Endodermal cell (in vitro differentiated cells): ENCODE measurements at regions not wholly inside any gene's neighbourhood (a gene's known extent, or its start where the extent isn't known, plus 50 kb on each side); places are given as distances from the start of the nearest gene placed in this dataset.
A peak's percentile ranks its signal among the peaks of the same experiment; 100 is the strongest.

Experiments used
- DNase-seq: peaks from one replicate; pipeline ENCODE4 v3.0.0-alpha.2; 2017
- H3K27ac ChIP-seq: 2 replicates; pipeline ENCODE4 v1.5.1; 2013; ENCODE audit warnings: mild to moderate bottlenecking, low read depth, low read length, moderate library complexity
- H3K27me3 ChIP-seq: 2 replicates; pipeline ENCODE4 v1.6.1; 2013; ENCODE audit warnings: mild to moderate bottlenecking, low read length, moderate library complexity; ENCODE audit not compliant: insufficient read depth, control insufficient read depth, poor library complexity, severe bottlenecking
- H3K36me3 ChIP-seq: 2 replicates; pipeline ENCODE4 v1.7.0; 2013; ENCODE audit warnings: mild to moderate bottlenecking, low read length, moderate library complexity; ENCODE audit not compliant: control insufficient read depth, insufficient read depth
- H3K4me1 ChIP-seq: one replicate; pipeline ENCODE4 v1.7.0; 2013; ENCODE audit warnings: low read length; ENCODE audit not compliant: control insufficient read depth, insufficient read depth
- H3K4me3 ChIP-seq: 2 replicates; pipeline ENCODE4 v1.5.1; 2013; ENCODE audit warnings: mild to moderate bottlenecking, low read length, moderate library complexity
- H3K9ac ChIP-seq: 2 replicates; pipeline ENCODE4 v1.6.1; 2013; ENCODE audit warnings: mild to moderate bottlenecking, low read length, moderate library complexity; ENCODE audit not compliant: poor library complexity, severe bottlenecking; ENCODE audit errors: extremely low read depth
- H3K9me3 ChIP-seq: 2 replicates; pipeline ENCODE4 v1.6.1; 2013; ENCODE audit warnings: mild to moderate bottlenecking, low read length, moderate library complexity; ENCODE audit not compliant: control insufficient read depth
- H3K27ac Mint-ChIP-seq: 2 replicates; pipeline ENCODE4 v1.8.0; 2020; ENCODE audit warnings: mixed read lengths
- H3K27me3 Mint-ChIP-seq: 2 replicates; pipeline ENCODE4 v1.8.0; 2021; ENCODE audit warnings: mild to moderate bottlenecking, mixed read lengths; ENCODE audit not compliant: insufficient read depth
- H3K36me3 Mint-ChIP-seq: 2 replicates; pipeline ENCODE4 v1.8.0; 2020; ENCODE audit warnings: low read depth, mixed read lengths
- H3K4me1 Mint-ChIP-seq: 2 replicates; pipeline ENCODE4 v1.8.0; 2020; ENCODE audit warnings: mixed read lengths
- H3K4me3 Mint-ChIP-seq: 2 replicates; pipeline ENCODE4 v1.8.0; 2020; ENCODE audit warnings: mild to moderate bottlenecking, moderate library complexity, mixed read lengths
- H3K9me3 Mint-ChIP-seq: 2 replicates; pipeline ENCODE4 v1.8.0; 2020; ENCODE audit warnings: mild to moderate bottlenecking, mixed read lengths
- WGBS, 2 experiments: methylation state at CpG; one replicate each; pipeline versions ENCODE4 v1.1.5 to v1.1.7; 2013; ENCODE audit warnings: missing lambda C conversion rate in 2 of 2, mixed read lengths in 1 of 2; ENCODE audit not compliant: insufficient coverage in 1 of 2, insufficient read length in 1 of 2; 5-methylcytosine and 5-hydroxymethylcytosine counted together
- TF ChIP-seq, protein P1 (sequence below): fragments of 200-600 bp; sonication (generic); conservative IDR thresholded peaks from 2 replicates; pipeline ENCODE4 v1.5.0; 2021; ENCODE audit warnings: antibody characterized with exemption, mild to moderate bottlenecking

DNA sequence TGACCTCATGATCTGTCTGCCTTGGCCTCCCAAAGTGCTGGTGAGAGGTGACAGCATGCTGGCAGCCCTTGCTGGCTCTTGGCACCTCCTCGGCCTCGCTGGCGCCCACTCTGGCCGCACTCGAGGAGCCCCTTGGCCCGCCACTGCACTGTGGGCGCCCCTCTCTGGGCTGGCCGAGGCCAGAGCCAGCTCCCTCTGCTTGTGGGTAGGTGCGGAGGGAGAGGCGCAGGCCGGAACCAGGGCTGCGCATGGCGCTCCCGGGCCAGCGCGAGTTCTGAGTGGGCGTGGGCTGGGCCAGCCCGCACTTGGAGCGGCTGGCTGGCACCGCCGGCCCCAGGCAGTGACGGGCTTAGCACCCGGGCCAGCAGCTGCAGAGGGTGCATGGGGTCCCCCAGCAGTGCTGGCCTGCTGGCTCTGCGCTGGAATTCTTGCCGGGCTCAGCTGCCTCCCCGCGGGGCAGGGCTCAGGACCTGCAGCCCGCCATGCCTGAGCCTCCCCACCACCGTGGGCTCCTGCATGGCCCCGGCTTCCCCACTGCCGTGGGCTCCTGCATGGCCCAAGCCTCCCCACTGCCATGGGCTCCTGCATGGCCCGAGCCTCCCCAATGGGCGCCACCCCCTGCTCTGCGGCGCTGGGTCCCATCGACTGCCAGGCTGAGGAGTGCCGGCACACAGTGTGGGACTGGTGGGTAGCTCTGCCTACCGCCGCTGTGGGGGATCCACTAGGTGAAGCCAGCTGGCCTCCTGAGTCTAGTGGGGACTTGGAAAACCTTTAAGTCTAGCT, 76.4 kb upstream of the OSBPL11 start:
- no peak overlapping the region for H3K9ac ChIP-seq
- TF ChIP-seq, protein P1, sequence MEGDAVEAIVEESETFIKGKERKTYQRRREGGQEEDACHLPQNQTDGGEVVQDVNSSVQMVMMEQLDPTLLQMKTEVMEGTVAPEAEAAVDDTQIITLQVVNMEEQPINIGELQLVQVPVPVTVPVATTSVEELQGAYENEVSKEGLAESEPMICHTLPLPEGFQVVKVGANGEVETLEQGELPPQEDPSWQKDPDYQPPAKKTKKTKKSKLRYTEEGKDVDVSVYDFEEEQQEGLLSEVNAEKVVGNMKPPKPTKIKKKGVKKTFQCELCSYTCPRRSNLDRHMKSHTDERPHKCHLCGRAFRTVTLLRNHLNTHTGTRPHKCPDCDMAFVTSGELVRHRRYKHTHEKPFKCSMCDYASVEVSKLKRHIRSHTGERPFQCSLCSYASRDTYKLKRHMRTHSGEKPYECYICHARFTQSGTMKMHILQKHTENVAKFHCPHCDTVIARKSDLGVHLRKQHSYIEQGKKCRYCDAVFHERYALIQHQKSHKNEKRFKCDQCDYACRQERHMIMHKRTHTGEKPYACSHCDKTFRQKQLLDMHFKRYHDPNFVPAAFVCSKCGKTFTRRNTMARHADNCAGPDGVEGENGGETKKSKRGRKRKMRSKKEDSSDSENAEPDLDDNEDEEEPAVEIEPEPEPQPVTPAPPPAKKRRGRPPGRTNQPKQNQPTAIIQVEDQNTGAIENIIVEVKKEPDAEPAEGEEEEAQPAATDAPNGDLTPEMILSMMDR, result no peak
- no peak overlapping the region for H3K27ac ChIP-seq
- no peak overlapping the region for H3K4me3 Mint-ChIP-seq
- no peak for DNase-seq
- 91 to 92% methylated on average over 12 to 39 of the region's 39 CpGs for WGBS, 2 experiments
- H3K4me1 Mint-ChIP-seq, result peaks cover 2% of the 10 kb centered on the region
- H3K4me3 ChIP-seq, result no peak overlapping the region
- H3K27ac Mint-ChIP-seq, result no peak overlapping the region
- no peaks in the 10 kb centered on the region for H3K36me3 ChIP-seq
- peaks cover 7% of the 10 kb centered on the region for H3K9me3 Mint-ChIP-seq
- no peaks in the 10 kb centered on the region for H3K9me3 ChIP-seq
- no peaks in the 10 kb centered on the region for H3K36me3 Mint-ChIP-seq
- peaks cover 3% of the 10 kb centered on the region for H3K27me3 Mint-ChIP-seq
- H3K27me3 ChIP-seq, result no peaks in the 10 kb centered on the region
- H3K4me1 ChIP-seq, result no peaks in the 10 kb centered on the region

DNA sequence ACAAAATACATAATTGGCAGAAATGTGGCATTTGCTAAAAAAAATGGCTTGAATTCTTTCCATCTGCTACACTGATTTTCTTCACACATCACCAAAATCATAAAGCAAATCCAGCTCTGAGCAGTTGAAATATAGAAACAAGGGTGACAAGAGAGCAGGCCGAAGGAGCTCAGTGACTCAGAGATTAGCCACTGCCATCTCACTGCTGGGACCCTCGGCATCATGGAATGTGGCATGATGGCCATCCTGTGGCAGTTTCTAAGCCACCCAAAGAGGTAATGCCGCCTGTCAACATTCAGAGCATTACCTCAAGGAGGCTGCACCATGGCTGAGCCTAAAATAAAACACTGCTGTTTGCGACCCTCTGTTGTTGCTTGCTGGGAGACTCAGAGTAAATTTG, 80.5 kb upstream of the OSBPL11 start:
- peaks cover 2% of the 10 kb centered on the region for H3K4me1 Mint-ChIP-seq
- H3K36me3 Mint-ChIP-seq, result no peaks in the 10 kb centered on the region
- H3K27me3 ChIP-seq, result no peaks in the 10 kb centered on the region
- no peak overlapping the region for H3K4me3 ChIP-seq
- WGBS, 2 experiments, result 89 to 100% methylated on average over 3 to 4 of the region's 4 CpGs
- DNase-seq, result no peak
- TF ChIP-seq, protein P1, result no peak
- H3K27ac Mint-ChIP-seq, result no peak overlapping the region
- no peak overlapping the region for H3K27ac ChIP-seq
- no peaks in the 10 kb centered on the region for H3K36me3 ChIP-seq
- H3K4me1 ChIP-seq, result no peaks in the 10 kb centered on the region
- H3K4me3 Mint-ChIP-seq, result no peak overlapping the region
- peaks cover 3% of the 10 kb centered on the region for H3K27me3 Mint-ChIP-seq
- H3K9me3 Mint-ChIP-seq, result peaks cover 7% of the 10 kb centered on the region
- no peak overlapping the region for H3K9ac ChIP-seq
- no peaks in the 10 kb centered on the region for H3K9me3 ChIP-seq

DNA sequence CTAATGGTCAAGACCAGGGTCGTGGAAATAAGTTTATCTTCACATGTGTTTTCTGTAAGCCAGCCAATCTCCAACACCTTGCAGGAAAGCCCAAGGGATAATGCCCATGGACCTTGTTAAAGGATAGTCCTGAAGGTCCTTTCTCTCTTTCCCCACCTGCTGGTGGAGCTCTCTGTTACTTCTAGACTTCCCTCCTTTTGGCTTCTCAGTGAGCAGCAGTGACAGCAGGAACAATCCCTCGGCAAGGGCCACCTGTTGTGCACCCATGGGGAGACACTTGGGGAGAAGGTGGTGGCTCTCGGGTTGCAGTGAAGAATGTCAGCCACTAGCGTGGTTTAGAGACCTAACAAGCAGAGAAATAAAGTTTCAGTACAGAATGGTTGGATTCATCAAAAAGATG, 84.0 kb upstream of the OSBPL11 start:
- TF ChIP-seq, protein P1, result peak; percentile 70
- Mint-ChIP-seq H3K27me3 (no peaks in the 10 kb centered on the region), H3K4me3 (no peak overlapping the region), H3K4me1 (peaks cover 20% of the 10 kb centered on the region), H3K36me3 (no peaks in the 10 kb centered on the region), H3K9me3 (no peaks in the 10 kb centered on the region), H3K27ac (no peak overlapping the region)
- Histone ChIP-seq H3K27ac (no peak overlapping the region), H3K4me3 (no peak overlapping the region), H3K9ac (no peak overlapping the region), H3K9me3 (no peaks in the 10 kb centered on the region), H3K36me3 (no peaks in the 10 kb centered on the region), H3K4me1 (peaks cover 11% of the 10 kb centered on the region), H3K27me3 (no peaks in the 10 kb centered on the region)
- 82 to 84% methylated on average over 4 of the region's 4 CpGs for WGBS, 2 experiments
- peak; percentile 61 for DNase-seq
